Colonic mucosa (tissue), 4 donors: ENCODE measurements at regions not wholly inside any gene's neighbourhood (a gene's known extent, or its start where the extent isn't known, plus 50 kb on each side); places are given as distances from the start of the nearest gene placed in this dataset.
"Not testable (repeated sequence)": the region's sequence is repeated elsewhere in the genome, so short reads cannot be mapped to it uniquely, and the experiment has no call there.

Source experiments
- DNase-seq: peaks from one replicate; pipeline ENCODE4 v3.0.0-alpha.2; 2020
- H3K27ac ChIP-seq: fragments of 200-600 bp; one replicate; pipeline ENCODE4 v1.8.0; 2021
- H3K27me3 ChIP-seq: fragments of 200-600 bp; one replicate; pipeline ENCODE4 v1.8.0; 2021
- H3K36me3 ChIP-seq: fragments of 200-600 bp; one replicate; pipeline ENCODE4 v1.8.0; 2021
- H3K4me1 ChIP-seq: fragments of 200-600 bp; one replicate; pipeline ENCODE4 v1.8.0; 2021; ENCODE audit warnings: mild to moderate bottlenecking
- H3K4me3 ChIP-seq: fragments of 200-600 bp; one replicate; pipeline ENCODE4 v1.8.0; 2021
- H3K9ac ChIP-seq, 2 donors: one replicate each; pipeline ENCODE4 v1.7.0; 2013; ENCODE audit warnings: control low read depth in 2 of 2, low read depth in 2 of 2, low read length in 2 of 2
- H3K9me3 ChIP-seq: fragments of 200-600 bp; one replicate; pipeline ENCODE4 v1.8.0; 2021
- intact Hi-C: fragments of 100-400 bp; cut with DNase I; formaldehyde crosslinking; loops from one replicate; pipeline ENCODE4 v1.14.1; 2022
- TF ChIP-seq, protein P1 (sequence below): fragments of 200-600 bp; IDR thresholded peaks from one replicate; pipeline ENCODE4 v1.8.0; 2022; ENCODE audit warnings: antibody characterized with exemption, mild to moderate bottlenecking
- donor health status: healthy.
- donor health status: DM: no; HTN: no; CAD: no.
- donor health status: DM: no; HTN: no; CAD: no.

- Histone ChIP-seq H3K4me1 (no peaks in the 10 kb centered on the region), H3K9me3 (no peaks in the 10 kb centered on the region), H3K4me3 (no peak overlapping the region), H3K36me3 (no peaks in the 10 kb centered on the region), H3K27ac (no peak overlapping the region), H3K9ac (no peak overlapping the region), H3K27me3 (no peaks in the 10 kb centered on the region)
- no peak for DNase-seq
- TF ChIP-seq, protein P1, sequence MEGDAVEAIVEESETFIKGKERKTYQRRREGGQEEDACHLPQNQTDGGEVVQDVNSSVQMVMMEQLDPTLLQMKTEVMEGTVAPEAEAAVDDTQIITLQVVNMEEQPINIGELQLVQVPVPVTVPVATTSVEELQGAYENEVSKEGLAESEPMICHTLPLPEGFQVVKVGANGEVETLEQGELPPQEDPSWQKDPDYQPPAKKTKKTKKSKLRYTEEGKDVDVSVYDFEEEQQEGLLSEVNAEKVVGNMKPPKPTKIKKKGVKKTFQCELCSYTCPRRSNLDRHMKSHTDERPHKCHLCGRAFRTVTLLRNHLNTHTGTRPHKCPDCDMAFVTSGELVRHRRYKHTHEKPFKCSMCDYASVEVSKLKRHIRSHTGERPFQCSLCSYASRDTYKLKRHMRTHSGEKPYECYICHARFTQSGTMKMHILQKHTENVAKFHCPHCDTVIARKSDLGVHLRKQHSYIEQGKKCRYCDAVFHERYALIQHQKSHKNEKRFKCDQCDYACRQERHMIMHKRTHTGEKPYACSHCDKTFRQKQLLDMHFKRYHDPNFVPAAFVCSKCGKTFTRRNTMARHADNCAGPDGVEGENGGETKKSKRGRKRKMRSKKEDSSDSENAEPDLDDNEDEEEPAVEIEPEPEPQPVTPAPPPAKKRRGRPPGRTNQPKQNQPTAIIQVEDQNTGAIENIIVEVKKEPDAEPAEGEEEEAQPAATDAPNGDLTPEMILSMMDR: no peak
- intact Hi-C loops: no loop called here
These were observed 233.2 kb downstream of the NMUR2 start for GRCh38 chr5:152171888-152172287.

GRCh38 chr5:152170350-152170749 is 234.7 kb downstream of the NMUR2 start:
- Histone ChIP-seq H3K4me3 (no peak overlapping the region), H3K9me3 (no peaks in the 10 kb centered on the region), H3K4me1 (no peaks in the 10 kb centered on the region), H3K9ac (no peak overlapping the region), H3K36me3 (no peaks in the 10 kb centered on the region), H3K27me3 (no peaks in the 10 kb centered on the region), H3K27ac (no peak overlapping the region)
- TF ChIP-seq, protein P1: no peak
- intact Hi-C loops: no loop called here
- DNase-seq: no peak

- intact Hi-C loops: no loop called here
These were observed 240.2 kb upstream of the GLRA1 start for GRCh38 chr5:152164860-152165259.

DNA sequence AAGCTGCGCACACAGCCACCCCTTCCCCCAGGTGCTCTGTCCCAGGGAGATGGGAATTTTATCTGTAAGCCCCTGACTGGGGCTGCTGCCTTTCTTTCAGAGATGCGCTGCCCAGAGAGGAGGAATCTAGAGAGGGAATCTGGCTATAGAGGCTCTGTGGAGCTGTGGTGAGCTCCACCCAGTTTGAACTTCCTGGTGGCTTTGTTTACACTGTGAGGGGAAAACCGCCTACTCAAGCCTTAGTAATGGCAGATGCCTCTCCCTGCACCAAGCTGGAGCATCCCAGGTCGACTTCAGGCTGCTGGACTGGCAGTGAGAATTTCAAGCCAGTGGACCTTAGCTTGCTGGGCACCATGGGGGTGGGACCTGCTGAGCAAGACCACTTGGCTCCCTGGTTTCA is 235.2 kb upstream of the GLRA1 start:
- H3K9me3 ChIP-seq, H3K4me3 ChIP-seq, H3K36me3 ChIP-seq, intact Hi-C loops, H3K9ac ChIP-seq, H3K27ac ChIP-seq, H3K27me3 ChIP-seq, H3K4me1 ChIP-seq: not testable (repeated sequence)
- DNase-seq: peak; percentile 18

More at GRCh38 chr5:152164860-152165259, 240.2 kb upstream of the GLRA1 start:
- H3K36me3 ChIP-seq: no peaks in the 10 kb centered on the region
- no peak overlapping the region for H3K4me3 ChIP-seq
- no peak overlapping the region for H3K9ac ChIP-seq
- no peaks in the 10 kb centered on the region for H3K27me3 ChIP-seq
- DNase-seq: no peak
- H3K27ac ChIP-seq: no peak overlapping the region
- TF ChIP-seq, protein P1: no peak
- H3K9me3 ChIP-seq: no peaks in the 10 kb centered on the region
- no peaks in the 10 kb centered on the region for H3K4me1 ChIP-seq

DNA sequence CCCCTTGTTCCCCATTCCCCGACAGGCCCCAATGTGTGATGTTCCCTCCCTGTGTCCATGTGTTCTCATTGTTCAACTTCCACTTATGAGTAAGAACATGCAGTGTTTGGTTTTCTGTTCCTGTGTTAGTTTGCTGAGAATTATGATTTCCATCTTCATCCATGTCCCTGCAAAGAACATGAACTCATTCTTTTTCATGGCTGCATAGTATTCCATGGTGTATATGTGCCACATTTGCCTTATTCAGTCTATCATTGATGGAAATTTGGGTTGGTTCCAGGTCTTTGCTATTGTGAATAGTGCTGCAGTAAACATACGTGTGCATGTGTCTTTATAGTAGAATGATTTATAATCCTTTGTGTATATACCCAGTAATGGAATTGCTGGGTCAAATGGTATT is 229.8 kb upstream of the GLRA1 start:
- H3K27me3 ChIP-seq, H3K9me3 ChIP-seq, H3K9ac ChIP-seq, H3K36me3 ChIP-seq, H3K4me3 ChIP-seq, DNase-seq, H3K27ac ChIP-seq, H3K4me1 ChIP-seq, intact Hi-C loops: not testable (repeated sequence)

GRCh38 chr5:152151940-152152339 is 227.3 kb upstream of the GLRA1 start:
- Histone ChIP-seq H3K4me1 (no peaks in the 10 kb centered on the region), H3K27ac (no peak overlapping the region), H3K36me3 (no peaks in the 10 kb centered on the region), H3K9me3 (no peaks in the 10 kb centered on the region), H3K9ac (no peak overlapping the region), H3K27me3 (no peaks in the 10 kb centered on the region), H3K4me3 (no peak overlapping the region)
- DNase-seq: no peak
- TF ChIP-seq, protein P1: no peak
- intact Hi-C loops: no loop called here

- H3K9me3 ChIP-seq: no peaks in the 10 kb centered on the region
- H3K4me1 ChIP-seq: no peaks in the 10 kb centered on the region
- no peak overlapping the region for H3K9ac ChIP-seq
- TF ChIP-seq, protein P1: no peak
- H3K27ac ChIP-seq: no peak overlapping the region
- H3K36me3 ChIP-seq: no peaks in the 10 kb centered on the region
- intact Hi-C loops: no loop called here
- no peak for DNase-seq
- H3K4me3 ChIP-seq: no peak overlapping the region
- no peaks in the 10 kb centered on the region for H3K27me3 ChIP-seq
These were observed 226.5 kb upstream of the GLRA1 start for GRCh38 chr5:152151113-152151512.
